ENCODE measurements at regions not wholly inside any gene's neighbourhood (a gene's known extent, or its start where the extent isn't known, plus 50 kb on each side); places are given as distances from the start of the nearest gene placed in this dataset.
"Not testable (repeated sequence)": the region's sequence is repeated elsewhere in the genome, so short reads cannot be mapped to it uniquely, and the experiment has no call there.

DNA sequence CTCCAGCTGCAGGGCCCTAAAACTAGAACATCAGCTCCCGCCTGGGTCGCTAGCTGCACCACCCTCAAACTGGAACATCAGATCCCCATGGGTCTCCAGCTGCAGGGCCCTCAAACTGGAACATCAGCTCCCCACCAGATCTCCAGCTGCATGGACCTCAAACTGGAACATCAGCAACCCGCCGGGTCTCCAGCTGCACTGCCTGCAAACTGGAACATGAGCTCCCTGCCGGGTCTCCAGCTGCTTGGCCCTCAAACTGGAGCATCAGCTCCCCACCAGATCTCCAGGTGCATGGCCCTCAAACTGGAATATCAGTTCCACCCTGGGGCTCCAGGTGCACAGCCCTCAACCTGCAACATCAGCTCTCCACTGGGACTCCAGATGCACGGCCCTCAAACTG, 82.7 kb downstream of the TFRC start:
- DNase-seq (ENCODE audit: low read depth, low spot score) = not testable (repeated sequence)

DNA sequence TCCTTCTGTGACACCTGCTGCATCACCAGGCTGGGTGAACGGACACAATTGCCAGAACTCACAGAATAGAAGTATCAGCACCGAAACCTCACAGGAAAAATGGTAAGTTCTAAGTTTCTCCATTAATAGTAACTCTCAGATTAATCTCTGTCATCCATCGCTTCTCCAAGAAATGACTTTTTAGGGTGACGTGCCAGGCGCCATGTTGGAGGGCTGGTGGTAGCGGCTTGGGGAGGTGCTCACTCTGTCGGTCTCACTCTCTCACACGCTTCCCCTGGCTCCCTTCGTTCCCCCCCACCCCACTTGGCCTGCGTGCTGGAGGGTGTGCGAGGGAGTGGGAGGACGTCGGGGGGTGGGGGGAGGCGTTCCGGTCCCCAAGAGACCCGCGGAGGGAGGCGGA, 85.6 kb downstream of the TFRC start:
- not testable (repeated sequence) for DNase-seq (ENCODE audit: low read depth, low spot score)

DNA sequence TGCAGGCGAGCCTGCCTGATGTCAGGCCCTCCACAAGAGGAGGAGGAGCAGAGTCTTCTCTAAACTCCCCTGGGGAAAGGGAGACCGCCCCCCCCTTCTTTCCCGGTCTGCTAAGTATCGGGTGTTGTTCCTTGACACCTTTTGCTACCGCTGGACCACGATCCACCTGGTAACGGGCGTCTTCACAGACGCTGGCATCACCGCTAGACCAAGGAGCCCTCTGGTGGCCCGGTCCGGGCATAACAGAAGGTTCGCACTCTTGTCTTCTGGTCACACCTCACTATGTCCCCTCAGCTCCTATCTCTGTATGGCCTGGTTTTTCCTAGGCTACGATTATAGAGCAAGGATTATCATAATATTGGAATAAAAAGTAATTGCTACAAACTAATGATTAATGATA, 86.0 kb upstream of the TNK2 start:
- DNase-seq (ENCODE audit: low read depth, low spot score) = peak; percentile 29

DNA sequence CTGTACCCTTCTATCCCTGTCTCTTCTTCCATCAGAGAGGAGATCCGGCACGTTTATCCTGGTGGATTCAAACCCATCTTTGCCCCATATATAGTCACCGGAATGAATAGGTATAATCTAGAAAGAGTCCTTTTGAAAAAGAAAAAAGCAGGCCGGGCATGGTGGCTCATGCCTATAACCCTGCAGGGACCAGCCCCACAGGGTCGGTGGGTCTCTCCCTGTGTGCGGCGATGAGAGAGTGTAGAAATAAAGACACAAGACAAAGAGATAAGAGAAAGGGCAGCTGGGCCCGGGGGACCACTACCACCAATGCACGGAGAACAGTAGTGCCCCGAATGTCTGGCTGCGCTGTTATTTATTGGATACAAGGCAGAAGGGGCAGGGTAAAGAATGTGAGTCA, 85.3 kb upstream of the TNK2 start:
- not testable (repeated sequence) for DNase-seq (ENCODE audit: low read depth, low spot score)

DNA sequence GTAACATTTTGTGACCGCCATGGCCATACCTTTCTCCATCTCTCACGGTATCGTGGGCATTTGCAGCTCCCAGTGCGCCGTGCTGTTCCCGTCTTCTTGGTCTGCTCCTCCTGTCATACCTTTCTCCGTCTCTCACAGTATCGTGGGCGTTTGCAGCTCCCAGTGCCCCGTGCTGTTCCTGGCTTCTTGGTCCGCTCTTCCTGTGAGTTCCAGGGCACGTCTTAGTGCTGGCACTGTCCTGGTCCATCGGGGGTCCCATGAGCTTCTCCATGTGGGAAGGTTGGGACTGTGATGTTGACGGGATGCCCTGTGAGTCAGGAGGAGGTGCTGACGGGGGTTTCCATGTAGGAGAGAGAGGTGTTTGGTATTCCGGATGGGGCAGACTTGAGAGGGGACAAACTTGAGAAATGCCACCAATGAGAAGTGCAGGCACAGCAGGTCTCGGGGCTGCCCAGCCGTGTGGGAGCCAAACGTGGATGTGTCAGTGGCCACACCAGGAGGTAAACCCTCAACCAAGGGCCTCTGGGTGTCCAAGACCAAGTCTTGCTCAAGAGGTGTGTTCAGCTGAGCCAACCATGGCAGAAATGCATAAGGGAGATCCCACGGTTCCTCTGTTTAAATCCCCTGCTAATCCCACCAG, 84.7 kb upstream of the TNK2 start:
- not testable (repeated sequence) for DNase-seq (ENCODE audit: low read depth, low spot score)

DNA sequence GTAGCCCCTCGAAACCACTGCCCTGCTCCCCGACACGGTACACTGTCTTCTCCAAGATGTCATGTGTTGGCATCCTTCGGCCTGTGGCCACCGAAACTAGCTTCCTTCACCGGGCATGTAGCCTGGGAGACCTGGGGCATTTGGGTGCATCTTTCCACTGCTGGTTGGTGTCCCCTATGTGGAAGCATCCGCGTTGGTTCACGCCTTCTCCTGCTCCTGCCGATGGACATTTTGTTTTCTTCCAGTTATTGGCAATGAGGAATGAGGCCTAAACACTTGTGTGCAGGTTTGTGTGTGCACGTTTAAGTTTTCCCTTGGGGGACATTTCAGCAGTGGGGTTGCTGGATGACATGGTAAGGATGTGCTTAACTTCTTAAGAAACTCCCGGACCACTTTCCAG, 83.6 kb upstream of the TNK2 start:
- DNase-seq (ENCODE audit: low read depth, low spot score) = not testable (repeated sequence)

DNA sequence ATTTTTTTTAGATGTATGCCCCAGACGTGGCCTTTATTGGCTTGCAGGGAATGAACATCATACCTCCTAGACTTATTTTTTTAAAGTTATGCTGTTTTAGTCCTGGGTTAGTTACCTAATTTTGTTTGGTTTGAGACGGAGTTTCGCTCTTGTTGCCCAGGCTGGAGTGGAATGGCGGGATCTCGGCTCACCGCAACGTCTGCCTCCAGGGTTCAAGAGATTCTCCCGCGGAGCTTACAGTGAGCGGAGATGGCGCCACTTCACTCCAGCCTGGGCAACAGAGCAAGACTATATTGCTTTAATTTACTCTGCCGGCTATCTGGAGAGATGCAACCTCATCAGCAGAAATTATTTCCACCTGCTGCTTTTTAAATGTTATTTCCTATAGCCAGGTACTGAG, 82.9 kb upstream of the TNK2 start:
- DNase-seq (ENCODE audit: low read depth, low spot score) = not testable (repeated sequence)

DNA sequence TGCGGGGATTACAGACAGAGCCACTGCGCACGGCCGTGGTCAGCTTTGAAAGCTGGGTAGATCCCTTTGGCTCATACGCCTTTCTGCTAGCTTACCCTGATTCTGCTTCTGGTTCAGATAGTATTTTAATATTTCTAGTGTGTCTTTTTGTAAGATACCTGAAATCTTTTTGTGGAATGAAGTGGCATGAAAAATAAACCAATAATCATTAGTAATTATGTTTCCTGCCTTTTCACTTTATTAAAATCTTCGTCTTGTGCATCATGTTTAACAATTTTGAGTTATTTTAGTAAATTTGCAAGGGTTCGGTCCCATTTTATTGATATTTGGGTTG, 82.5 kb upstream of the TNK2 start:
- not testable (repeated sequence) for DNase-seq (ENCODE audit: low read depth, low spot score)

DNA sequence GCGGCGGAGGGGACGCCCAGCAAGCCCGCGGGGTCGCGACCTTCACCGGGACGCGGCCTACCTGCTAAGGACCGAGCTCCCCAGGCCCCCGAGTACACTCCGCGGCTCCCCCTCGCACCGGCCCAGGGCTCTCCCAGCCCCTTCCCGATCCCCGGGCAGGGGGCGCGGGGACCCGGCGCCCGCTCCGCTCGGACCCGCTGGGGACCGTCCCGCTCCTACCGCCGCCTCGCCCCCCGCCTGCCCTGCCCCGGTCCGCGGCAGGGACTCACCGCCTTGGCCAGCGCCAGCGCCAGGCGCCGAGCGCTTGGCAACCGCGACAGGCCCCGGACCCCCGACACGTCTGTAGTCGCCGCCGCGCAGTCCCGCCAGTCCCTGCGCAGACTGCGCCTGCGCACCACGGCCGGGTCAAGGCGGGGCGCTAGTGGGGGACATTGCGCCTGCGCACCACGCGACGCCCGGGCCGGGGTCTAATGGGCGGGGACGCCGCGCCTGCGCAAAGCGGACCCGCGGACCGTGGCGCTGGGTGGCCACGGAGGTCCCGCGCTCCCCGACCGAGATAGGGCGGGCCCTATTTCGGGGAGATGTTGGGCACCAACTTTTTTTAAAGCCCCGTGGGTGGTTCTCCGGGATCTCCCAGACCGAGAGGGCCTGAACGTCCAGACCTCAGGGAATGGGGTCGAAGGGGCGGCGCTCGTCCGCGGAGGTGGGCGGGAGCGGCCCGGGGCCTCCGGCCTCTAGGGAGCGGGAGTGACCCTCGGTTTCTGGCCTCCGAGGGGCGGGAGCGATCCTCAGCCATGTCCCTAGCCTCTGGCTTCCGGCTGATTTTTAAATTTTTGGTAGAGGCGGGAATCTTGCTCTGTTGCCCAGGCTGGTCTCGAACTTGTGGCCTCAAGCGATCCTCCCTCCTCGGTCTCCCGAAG, 81.8 kb upstream of the TNK2 start:
- peak; percentile 76 for DNase-seq (ENCODE audit: low read depth, low spot score)

DNA sequence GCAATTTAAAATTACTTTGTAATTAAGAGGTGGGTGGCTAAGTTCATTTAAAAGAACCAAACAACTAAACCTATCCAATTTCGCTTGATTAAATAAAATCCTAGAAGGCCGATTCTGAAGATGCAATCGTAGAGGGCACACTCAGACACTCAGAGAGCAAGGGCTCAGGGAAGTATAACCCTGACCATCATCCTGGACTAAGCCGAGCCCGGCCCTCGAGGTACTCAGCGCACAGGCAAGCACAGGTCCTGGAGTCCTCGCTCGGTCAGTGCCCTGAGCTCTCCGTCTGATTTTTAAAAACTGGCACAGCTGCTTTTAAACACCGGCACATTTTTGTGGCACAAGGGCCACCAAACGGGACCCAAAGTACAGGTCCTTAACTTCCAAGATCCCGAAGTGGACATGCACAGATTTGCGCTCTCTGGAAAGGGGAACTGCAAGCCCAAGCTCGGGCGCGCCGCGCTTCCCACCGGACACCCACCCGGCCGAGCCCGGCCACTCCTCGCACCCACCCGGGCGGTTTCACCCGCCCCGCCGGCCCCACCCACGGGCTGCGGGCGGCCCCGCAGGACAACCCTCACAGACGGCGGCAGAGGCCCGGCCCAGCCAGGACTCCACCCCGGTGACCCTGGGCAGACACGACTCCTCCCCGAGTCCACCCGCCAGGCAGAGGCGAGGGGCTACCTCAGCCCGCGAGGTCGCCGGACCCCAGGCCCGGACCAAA, 81.0 kb upstream of the TNK2 start:
- DNase-seq (ENCODE audit: low read depth, low spot score) = not testable (repeated sequence)

DNA sequence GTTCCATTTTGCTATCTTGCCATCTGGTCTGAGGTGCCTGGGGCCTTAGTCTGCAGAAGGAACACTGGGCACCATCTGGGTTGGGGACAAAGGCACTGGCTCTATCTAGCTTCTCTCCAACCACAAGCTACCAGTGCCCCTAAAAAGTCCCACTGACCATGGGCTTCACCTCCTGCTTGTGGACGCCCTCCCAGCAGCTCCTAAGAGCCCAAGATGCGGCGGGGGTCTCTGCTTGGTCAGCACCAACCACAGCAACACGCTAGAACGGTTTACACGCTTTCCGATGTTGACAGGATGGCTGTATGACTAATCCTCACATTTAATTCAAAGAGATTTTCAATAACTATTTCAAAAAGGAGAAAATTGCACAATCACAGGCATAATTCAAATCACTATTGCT, 80.4 kb upstream of the TNK2 start:
- DNase-seq (ENCODE audit: low read depth, low spot score) = not testable (repeated sequence)

DNA sequence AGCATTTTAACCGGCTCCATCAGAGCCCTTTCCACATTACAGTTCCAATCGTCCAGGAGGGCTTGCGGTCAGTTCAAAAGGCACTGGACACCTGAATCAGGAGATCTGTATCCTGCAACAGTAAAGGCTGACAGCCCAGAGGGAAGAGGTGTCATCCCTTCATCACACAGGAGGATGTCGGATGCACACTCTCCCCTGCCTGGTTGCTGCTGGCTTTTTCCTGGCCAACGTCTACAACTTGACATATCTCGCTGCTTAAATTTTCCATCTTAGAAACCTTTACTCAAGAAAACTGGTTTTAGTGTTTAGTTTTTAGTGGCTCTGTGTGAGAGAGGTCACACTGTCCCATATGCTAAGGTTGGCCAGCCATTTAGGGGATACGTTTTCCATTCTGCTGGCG, 78.7 kb upstream of the TNK2 start:
- DNase-seq (ENCODE audit: low read depth, low spot score) = not testable (repeated sequence)

DNA sequence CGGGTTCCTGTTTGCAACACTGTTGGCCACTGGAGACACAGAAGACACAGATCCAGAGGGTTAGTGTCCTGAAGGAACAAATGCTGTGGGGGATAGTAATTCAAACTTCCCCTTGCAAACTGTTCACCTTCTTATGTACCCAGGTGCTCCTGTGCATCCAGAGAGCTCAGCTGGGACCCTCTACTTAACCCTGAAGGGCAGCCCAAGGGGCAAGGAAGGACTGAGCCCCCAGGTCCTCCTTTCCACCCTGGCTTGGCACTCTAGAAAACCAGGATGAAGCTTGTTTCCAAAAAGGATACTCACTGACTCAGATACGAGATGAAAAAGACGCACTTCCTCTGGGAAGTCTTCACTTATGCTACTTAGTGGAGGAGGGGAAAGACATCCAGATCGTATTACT, 78.2 kb upstream of the TNK2 start:
- not testable (repeated sequence) for DNase-seq (ENCODE audit: low read depth, low spot score)

DNA sequence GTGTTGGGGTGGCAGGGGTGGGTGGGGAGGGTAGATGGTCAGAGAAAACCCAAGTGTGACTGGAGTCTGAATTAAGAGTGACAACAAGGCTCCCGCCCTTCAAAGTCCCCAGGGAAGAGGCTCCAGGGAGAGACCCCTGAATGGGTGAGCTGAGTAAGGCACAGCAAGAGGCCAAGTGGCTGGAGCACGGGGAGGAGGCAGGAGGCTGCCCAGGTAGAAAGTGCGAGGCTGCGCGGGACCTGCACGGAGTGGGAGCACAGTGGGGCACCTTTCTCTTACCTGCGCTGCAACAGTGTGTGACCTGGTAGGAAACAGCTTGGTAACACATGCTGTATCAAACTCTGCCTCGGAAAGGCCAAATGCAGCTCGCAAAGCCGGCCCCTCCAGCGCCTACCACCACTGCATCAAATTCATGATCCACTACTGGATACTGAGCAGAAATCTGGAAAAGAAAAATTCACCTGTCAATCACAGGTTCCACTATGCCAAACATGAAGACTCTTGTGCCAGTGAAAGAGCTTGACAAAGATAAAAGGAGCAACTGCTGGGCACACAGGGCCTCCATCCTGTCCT, 77.1 kb upstream of the TNK2 start:
- not testable (repeated sequence) for DNase-seq (ENCODE audit: low read depth, low spot score)

DNA sequence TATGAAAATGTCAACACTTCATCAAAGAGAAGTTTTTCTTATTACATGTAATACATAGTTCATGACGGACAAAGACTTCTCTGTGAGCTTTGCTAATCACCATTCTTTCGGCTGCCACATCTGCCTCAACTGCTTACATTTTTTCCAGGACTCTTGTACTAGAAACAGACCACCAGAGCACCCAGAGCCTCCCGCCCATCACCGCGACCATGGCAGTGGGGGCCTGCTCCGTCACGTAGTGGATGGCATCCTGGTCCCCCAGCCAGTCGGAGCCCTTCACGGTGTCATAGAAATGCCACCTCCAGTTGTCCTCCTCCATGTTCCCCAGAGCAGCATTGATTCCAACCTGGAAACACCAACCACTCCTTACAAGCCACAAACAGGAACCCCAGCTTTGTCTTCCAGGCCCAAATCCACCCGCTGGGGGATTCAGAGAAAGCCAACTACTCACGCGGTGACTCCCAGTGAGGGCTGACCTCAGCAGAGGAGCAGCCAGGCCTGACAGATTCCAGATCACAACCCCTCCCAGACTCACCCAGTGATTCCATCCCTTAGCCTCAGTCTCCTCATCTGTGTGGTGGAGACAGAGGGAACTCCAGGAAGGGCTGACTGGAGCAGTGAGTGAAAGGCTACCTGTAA, 76.2 kb upstream of the TNK2 start:
- DNase-seq (ENCODE audit: low read depth, low spot score) = not testable (repeated sequence)

DNA sequence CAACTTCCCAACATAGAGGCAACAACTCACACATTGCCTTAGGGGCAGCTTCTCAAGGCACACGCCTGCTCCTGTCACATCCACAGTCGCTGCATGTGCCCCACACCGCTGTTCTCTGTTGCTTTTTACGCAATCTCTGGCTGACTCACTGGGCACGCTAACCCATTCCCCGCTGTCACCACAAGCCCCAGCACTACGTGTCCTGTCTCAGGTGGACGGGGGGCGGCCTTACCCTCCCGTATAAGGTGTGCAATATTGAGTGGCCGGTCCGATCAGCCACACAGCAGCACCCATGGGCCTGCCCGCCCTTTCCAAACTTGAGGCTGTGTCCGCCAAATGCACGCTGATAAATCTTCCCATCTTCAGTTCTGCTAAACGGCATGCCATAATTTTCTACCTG, 75.5 kb upstream of the TNK2 start:
- not testable (repeated sequence) for DNase-seq (ENCODE audit: low read depth, low spot score)

DNA sequence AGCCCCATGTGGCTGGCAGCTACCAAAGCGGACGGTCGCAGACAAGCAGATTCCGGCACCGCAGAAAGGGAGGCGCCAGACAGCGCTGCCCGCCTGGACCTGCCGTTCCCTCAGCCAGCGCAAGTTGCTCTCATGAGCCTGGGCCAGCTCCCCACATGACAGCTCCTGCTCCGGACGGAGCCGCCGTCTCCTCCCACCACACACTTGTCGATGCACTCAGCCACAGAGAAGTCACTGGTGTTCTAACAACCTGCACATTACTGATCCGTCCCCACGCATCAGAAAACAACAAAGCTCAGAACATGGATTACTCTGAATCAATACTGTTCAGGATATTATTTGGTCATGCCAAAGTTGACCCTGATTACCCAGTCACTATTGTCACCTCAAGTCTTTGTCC, 74.4 kb upstream of the TNK2 start:
- DNase-seq (ENCODE audit: low read depth, low spot score) = not testable (repeated sequence)

DNA sequence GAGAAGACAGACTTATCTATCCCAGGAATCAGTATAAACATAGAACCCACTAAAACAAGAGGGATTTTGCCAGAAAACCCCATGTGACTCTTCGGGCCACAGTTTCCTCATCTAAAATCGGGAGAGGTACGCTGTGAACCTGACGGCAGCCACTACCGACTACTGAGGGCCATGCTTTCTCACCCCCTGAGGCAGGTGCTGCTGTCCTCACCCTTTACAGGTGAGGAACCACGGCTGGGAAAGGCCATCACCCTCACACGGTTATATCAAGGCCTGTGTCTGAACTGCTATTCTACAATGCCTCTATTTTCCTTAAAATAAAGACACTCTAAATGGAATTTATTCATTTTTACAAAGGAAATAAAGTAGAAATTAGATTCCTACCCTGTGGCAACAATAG, 73.4 kb upstream of the TNK2 start:
- DNase-seq (ENCODE audit: low read depth, low spot score) = not testable (repeated sequence)

DNA sequence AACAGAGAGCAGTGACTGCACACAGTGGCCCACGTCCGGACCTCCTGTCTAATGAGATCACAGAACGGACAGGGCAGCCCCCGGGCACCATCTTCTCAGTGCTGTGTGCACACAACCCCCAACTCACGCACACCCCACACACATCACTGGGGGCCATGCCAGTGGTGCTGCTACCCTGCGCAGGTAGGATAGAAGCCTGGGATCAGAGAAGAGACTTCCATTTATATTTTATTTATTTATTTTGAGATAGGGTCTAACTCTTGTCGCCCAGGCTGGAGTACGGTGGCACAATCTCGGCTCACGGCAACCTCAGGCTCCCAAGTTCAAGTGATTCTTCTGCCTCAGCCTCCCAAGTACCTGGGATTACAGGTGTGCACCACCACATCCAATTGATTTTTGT, 71.5 kb upstream of the TNK2 start:
- DNase-seq (ENCODE audit: low read depth, low spot score) = not testable (repeated sequence)

DNA sequence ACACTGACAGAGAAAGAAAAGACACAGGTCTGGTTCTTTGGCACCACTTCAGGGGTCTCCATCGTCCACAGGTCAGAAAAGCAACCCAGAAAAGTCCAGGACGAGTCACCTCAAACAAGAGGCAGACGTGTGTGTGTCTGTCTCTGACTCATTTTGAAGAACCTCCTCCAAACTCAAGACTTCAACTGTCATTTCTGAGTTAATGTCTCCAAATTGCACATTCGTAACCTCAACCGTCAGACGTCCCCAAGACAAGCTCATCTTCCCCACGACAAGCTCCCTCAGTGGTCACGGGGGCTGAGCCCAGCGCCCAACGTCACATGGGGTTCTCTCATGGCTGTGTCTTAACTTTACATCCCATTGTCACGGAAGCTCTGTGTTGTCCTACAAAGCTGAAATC, 70.2 kb upstream of the TNK2 start:
- not testable (repeated sequence) for DNase-seq (ENCODE audit: low read depth, low spot score)

DNA sequence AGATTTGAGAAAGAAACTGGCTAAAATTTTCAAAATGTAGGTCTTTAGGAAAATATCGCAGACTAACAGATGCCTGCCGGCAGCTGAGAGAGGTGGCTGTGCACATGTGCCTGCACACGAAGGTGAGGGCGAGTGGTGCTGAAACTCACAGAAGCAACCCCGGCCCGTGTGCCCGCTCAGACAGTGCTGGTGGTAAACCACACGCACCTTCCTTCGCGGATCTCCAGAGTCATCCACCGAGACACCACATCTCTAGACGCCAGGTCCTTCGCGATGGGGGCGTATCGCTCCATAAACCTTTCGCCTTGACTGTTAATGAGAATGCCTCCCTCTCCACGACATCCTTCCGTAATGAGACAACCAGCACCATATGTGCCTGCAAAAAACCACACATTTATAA, 68.5 kb upstream of the TNK2 start:
- DNase-seq (ENCODE audit: low read depth, low spot score) = not testable (repeated sequence)

DNA sequence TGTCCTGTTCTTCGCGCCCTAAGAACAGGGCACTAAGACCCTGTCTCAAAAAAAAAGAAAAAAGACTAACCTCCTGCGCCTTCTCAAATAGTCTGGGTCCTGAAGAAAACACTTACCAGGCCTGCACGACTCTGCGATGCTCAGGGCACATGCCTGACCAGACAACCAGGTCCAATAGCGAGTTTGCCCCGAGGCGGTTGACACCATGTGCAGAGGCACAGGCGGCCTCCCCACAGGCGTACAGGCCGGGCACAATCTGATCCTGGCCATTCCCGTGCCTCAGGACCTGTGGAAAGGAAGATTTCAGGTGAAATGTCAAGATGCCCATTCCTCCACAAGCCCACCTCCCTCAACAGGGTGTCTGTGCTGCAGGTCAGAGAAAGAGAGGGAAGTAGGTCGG, 65.9 kb upstream of the TNK2 start:
- not testable (repeated sequence) for DNase-seq (ENCODE audit: low read depth, low spot score)

All from activated naive CD8-positive, alpha-beta T cell treated with anti-CD3 and anti-CD28 coated beads, Interleukin-2, amount 50 U/mL, for 16 hours (primary cell).